GM10266 (cell line): ENCODE measurements at regions not wholly inside any gene's neighbourhood (a gene's known extent, or its start where the extent isn't known, plus 50 kb on each side); places are given as distances from the start of the nearest gene placed in this dataset.
"Not testable (repeated sequence)": the region's sequence is repeated elsewhere in the genome, so short reads cannot be mapped to it uniquely, and the experiment has no call there.

Experiments used
- DNase-seq: peaks from one replicate; pipeline ENCODE4 v3.0.0; 2012; ENCODE audit errors: extremely low spot score
- TF ChIP-seq, protein P1 (sequence below): IDR thresholded peaks from 2 replicates; pipeline ENCODE4 v1.5.1; 2012; ENCODE audit warnings: mild to moderate bottlenecking, low read depth; ENCODE audit not compliant: control insufficient read depth, insufficient read depth; ENCODE audit errors: missing control alignments

DNA sequence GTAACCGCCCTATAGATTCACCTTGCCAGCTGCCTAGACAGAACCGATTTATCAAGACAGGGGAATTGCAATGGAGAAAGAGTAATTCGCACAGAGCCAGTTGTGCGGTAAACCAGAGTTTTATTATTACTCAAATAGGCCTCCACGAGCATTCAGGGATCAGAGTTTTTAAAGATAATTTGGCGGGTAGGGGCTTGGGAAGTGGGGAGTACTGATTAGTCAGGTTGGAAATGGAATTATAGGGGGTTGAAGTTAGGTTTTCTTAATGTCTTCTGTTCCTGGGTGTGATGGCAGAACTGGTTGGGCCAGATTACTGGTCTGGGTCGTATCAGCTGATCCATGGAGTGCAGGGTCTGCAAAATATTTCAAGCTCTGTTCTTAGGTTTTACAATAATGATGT lies 756.9 kb upstream of the ADGRB3 start:
- DNase-seq, result not testable (repeated sequence)

DNA sequence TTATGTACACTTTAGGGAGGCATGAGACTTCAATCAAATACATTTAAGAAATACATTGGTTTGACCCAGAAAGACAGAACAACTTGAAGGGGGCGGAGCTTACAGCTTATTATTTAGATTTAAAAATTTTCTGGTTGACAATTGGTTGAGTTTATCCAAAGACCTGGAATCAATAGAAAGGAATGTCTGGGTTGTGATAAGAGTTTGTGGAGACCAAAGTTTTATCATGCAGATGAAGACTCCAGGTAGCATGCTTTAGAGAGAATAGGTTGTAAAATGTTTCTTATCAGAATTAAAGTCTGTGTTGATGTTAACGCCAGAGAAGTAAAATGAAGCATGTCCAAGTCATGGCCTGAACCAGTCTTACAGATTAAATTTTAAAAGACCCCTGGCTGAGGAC lies 757.8 kb upstream of the ADGRB3 start:
- TF ChIP-seq, protein P1, sequence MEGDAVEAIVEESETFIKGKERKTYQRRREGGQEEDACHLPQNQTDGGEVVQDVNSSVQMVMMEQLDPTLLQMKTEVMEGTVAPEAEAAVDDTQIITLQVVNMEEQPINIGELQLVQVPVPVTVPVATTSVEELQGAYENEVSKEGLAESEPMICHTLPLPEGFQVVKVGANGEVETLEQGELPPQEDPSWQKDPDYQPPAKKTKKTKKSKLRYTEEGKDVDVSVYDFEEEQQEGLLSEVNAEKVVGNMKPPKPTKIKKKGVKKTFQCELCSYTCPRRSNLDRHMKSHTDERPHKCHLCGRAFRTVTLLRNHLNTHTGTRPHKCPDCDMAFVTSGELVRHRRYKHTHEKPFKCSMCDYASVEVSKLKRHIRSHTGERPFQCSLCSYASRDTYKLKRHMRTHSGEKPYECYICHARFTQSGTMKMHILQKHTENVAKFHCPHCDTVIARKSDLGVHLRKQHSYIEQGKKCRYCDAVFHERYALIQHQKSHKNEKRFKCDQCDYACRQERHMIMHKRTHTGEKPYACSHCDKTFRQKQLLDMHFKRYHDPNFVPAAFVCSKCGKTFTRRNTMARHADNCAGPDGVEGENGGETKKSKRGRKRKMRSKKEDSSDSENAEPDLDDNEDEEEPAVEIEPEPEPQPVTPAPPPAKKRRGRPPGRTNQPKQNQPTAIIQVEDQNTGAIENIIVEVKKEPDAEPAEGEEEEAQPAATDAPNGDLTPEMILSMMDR, result no peak
- DNase-seq, result no peak

DNA sequence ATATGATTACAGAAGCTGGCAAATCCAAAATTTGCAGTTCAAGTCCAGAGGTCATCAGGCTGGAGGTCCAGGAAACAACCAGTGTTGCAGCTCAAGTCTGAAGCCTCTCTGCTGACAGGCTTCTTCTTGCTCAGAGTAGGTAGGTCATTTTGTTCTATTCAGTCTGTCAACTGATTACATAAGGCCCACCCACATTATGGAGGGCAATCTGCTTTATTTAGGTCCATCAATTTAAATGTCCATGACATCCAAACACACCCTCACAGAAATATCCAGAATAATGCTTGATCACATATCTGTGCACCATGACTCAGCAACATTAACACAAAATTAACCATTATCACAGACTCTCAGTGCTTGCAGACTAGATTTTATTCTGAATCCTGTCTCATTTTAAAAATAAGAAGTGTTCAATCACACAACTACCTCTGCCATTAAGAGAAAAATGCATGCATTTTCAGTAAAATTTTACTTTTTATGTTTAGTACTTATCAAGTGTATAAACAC lies 759.2 kb upstream of the ADGRB3 start:
- TF ChIP-seq, protein P1, result no peak
- DNase-seq, result no peak

DNA sequence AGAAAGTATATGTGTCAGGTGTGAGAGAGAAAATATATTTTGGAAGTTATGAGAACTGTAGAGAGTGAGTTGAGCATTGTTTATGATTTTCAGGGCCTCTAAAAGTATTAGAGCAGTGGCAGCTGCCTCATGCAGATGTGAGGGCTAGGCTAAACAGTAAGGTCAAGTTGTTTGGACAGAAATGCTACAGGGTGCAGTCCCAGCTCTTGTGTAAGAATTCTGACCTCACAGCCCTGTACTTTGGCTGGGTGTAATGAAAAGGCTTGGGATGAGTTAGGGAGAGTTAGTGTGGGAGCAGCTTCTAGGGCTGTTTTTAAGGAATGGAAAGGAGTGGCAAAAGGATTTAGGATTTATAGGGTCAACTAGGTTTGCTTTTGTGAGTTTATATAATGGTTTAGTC lies 764.8 kb upstream of the ADGRB3 start:
- DNase-seq, result no peak
- TF ChIP-seq, protein P1, result no peak

DNA sequence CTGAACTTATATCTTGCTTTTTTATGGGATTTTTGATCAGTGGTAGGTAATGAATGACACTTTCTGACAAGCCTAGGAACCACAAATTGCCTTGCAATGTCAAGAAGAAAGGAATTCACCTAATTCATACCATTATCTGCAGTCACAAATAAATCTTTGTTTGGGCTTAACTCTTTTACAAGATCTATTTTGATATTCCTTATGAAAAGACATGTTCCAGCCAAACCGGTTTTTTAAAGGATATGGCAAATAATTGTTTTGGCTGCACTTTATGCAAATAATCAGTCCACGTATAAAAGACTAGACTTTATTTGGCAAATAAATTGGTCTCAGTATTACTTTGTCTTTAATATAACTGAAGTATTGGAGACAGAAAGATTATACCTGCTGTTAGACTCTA lies 771.7 kb upstream of the ADGRB3 start:
- TF ChIP-seq, protein P1, result no peak
- no peak for DNase-seq

DNA sequence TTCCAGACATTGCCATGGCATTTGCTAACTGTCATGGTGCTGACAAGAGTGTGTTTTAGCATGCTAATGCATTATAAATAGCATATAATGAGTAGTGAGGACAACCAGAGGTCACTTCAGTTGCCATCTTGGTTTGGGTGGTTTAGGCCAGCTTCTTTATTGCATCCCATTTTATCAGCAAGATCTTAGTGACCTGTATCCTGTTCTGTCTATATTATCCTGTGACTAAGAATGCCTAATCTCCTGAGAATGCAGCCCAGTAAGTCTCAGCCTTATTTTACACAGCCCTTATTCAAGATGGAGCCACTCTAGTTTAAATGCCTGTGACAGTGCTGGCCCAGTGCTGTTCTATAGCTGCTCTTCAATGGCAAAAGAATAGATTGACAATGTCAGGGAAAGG lies 781.0 kb upstream of the ADGRB3 start:
- TF ChIP-seq, protein P1, result no peak
- no peak for DNase-seq

DNA sequence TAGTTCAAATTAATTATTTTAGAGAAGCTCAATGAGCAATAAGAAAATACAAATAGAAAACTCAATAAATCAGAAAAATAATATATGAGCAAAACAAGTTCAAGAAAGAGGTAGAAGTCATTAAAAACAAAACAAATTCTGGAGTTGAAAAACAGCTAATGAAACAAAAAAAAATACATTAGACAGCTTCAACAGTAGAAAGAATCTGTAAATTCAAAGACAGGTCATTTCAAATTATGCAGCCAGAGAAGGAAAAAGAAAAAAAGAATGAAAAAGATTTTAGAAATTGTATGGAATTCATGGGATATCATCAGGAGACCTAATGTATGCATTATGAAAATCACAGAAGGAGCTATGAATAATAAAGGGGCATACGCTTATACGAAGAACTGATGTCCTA lies 795.3 kb upstream of the ADGRB3 start:
- DNase-seq, result no peak
- TF ChIP-seq, protein P1, result no peak

DNA sequence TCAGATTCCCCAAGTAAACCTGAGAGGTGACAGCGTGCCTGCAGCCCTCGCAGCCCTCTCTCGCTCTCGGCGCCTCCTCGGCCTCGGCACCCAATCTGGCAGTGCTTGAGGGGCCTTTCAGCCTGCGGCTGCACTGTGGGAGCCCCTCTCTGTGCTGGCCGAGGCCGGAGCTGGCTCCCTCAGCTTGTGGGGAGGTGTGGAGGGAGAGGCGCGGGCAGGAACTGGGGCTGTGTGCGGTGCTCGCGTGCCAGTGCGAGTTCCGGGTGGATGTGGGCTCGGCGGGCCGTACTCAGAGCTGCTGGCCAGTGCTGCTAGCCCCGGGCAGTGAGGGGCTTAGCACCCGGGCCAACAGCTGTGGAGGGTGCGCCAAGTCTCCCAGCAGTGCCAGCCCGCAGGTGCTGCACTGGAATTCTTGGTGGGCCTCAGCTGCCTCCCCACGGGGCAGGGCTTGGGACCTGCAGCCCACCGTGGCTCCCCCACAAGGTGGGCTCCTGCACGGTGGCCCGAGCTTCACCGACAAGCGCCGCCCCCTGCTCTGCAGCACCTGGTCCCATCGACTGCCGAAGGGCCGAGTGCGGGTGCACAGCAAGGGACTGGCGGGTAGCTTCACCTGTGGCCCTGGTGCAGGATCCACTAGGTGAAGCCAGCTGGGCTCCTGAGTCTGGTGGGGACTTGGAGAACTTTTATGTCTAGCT lies 809.7 kb upstream of the ADGRB3 start:
- TF ChIP-seq, protein P1, result no peak
- DNase-seq, result no peak
